HG03135 (cell line): ENCODE measurements at regions not wholly inside any gene's neighbourhood (a gene's known extent, or its start where the extent isn't known, plus 50 kb on each side); places are given as distances from the start of the nearest gene placed in this dataset.
"Not testable (repeated sequence)": the region's sequence is repeated elsewhere in the genome, so short reads cannot be mapped to it uniquely, and the experiment has no call there.

Source experiments
- ATAC-seq: cut with Tn5 transposase; IDR thresholded peaks from one replicate; pipeline ENCODE4 v1.9.1; 2021; ENCODE audit warnings: mild to moderate bottlenecking, moderate library complexity; ENCODE audit not compliant: unreplicated experiment

DNA sequence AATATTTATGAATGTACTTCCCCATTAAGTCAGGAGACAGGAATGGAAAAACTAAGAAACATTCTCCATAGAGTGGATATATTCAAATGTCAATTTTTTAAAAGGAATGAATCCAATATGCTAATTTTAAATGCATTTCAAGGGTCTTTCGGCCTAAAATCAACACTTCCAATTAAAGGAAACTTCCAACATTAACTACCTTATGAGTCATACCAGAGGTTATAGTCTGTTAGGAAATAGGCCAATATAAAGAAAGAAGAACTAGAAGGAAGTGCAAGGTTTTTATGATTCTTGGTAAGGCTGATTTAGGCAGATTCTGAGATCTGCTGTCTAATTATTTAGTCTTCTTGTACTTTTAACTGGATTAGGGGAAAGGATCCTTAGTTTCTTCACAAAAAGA, 260.1 kb upstream of the EDNRA start:
- no peak for ATAC-seq

DNA sequence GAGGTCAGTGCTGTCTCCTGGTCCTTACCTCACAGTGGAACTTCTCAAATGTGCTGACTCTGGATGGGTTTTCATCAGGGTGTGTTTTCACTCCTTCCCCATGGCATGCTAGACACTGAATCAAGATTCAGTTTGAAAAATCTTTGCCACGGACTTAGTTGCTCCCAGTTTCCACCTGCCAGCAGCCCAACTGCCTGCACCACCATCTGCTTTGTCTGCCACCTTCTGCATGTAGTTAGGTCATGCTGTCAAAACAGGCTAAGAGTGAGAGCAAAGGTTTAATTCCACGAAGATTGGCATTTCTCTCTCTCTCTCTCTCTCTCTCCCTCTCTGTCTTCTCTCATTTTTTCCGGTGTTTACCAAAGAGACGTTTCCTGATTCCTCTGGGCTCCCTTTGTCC, 258.0 kb upstream of the EDNRA start:
- ATAC-seq, result no peak

DNA sequence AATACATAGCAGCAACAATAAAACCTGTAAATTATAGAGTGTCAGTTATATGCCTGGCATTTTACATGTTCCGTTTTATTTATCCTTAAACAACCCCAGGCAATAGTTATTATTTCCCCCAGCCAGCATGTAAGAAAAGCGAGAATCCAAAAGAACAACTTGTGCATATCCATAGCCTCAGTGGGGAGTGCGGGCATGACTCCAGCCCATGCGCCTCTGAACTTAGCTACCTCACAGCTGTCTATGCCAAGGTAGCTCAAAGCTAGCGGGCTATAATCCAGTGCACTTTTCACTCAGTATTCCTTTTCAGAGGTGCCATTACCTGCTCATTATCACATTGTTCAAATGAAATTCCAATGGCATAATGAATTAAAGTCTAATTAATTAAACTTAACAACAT, 257.3 kb upstream of the EDNRA start:
- no peak for ATAC-seq

DNA sequence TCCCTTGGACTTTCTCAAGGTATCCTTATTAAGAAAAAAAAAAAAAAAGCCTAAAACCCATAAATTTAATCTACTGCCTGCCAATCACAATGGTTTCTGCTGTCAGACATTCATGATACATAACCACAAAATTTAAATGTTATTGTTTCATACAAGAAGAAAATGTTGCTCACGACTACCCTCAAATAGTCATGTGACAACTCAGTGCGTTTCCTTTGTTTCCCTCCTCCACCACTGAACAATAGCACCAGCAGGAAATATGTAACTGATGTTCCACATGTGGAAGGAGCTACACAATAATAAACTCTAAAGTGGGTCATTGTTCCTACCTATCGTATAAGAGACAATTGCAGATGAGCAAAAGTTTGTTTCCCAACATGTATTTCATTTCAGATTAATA, 244.1 kb upstream of the EDNRA start:
- ATAC-seq, result no peak

DNA sequence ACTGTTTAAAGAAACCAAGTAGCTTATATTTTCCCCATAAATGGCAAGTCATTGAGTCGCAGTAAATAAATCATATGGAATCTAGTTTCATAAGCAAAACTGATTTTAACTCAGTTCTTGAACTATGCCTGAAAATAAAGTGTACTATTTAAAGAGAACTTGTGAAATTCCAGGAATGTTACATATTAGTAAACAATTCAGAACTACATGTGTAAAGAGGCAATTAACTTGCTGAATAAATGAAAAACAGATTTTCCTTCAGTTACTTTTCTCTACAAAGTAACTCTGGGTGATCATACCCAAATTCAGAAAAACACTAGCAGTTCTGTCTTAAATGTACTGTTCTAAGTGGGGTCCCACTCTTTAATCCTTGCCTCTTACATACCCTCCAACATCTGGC, 236.1 kb upstream of the EDNRA start:
- no peak for ATAC-seq

DNA sequence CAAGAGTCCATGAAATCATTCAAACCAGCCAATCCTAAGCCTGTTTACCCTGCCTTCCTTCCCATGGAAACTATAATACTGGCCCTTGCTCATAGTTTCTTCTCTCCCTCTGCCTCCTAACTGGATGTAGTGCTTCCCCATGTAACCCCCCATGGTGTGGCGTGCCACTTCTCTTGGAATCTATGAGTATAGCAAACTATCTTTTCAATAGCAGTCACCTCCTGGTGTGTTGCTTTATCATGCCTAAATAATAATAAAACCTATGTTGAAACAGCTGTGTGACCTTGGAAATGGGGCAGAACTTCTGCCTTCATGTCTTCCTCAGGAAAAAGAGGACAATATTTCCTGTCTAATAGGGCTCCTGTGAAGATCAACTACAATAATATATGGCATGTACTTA, 234.8 kb upstream of the EDNRA start:
- ATAC-seq, result no peak

DNA sequence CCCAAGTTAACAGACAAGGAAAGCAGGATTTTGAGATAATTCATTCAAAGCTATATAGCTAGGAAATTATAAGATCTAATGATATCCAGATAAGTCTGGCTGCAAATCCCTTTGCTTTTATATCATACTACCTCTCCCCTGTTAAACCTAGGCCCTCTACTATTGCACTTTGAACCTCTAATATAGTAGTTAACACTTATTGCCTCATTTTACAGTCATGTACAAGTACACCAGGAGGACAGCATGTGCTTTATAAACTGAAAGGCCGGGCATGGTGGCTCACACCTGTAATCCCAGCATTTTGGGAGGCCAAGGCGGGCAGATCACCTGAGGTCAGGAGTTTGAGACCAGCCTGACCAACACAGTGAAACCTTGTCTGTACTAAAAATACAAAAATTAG, 234.4 kb upstream of the EDNRA start:
- ATAC-seq, result not testable (repeated sequence)

DNA sequence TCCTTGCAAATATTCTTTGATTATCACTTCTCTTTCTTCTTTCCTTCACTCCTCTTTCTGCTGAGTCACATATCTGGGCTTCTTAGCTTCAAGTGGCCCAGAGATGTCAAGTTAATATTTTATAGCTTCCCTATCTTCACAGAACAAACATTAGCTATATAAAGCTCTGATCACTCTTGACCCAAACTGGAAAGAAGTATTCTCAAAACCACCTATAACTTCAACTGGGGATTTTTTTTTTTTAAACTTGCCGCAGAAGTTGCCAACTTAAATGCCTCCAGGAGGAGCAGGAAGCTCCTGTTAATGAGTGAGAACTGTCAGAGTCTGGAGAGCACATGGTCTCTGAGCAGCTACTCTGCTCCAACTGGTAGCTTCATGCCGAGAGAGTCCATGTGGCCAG, 233.3 kb upstream of the EDNRA start:
- no peak for ATAC-seq

DNA sequence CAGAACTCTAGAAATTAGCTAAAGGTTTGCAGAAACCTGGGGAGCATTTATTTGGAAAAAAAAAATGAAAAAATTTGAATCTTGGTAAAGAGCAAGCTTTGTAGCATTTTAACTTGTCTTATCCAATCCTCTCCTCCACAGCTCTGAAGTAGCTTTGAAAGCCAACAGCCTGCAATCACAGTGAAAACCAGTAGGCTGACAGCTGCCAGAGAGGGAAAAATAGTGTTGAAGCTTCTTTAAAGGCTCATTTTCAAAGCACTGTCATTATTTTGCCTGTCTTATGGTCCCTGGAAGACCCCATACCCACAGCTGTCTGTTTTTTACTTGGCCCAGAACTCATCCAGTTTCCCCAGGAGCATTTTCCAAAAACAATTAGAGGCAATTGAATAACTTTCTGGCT, 230.8 kb upstream of the EDNRA start:
- no peak for ATAC-seq

DNA sequence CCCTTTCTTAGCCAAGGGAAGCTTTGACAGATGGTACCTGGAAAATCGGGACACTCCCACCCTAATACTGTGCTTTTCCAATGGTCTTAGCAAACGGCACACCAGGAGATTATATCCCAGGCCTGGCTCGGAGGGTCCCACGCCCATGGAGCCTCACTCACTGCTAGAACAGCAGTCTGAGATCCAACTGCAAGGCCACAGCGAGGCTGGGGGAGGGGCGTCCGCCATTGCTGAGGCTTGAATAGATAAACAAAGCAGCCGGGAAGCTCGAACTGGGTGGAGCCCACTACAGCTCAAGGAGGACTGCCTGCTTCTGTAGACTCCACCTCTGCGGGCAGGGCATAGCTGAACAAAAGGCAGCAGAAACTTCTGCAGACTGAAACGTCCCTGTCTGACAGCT, 225.6 kb upstream of the EDNRA start:
- ATAC-seq, result not testable (repeated sequence)

DNA sequence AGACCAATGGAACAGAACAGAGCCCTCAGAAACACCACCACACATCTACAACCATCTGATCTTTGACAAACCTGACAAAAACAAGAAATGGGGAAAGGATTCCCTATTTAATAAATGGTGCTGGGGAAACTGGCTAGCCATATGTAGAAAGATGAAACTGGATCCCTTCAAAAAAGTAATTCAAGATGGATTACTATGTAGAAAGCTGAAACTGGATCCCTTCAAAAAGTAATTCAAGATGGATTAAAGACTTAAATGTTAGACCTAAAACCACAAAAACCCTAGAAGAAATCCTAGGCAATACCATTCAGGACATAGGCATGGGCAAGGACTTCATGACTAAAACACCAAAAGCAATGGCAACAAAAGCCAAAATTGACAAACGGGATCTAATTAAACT, 221.6 kb upstream of the EDNRA start:
- not testable (repeated sequence) for ATAC-seq

DNA sequence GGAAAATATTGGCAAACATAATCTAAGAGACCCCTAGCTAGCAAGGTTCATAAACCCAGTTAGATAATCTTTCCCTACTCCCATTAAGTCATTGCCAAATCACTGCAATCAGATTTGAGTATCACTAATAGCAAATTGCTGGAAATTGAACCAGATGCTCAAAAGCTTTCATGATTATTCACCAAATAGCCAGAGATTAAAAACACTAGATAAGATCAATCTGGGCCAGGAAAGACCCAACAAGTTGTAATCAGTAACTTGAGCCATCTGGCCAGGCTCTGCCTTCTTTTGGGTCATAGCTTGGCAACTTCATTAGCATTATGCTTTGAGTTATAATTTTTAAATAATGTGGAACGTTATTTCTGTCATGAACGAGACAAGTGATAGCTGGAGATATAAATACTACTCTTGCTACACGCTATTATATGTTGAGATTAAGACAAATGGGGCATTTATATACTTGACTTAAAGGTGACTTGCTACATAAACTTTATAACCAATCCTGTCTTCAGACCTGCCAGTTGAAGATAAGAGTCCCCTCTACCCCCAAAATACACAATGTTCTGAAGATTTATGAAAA, 196.6 kb upstream of the EDNRA start:
- no peak for ATAC-seq

DNA sequence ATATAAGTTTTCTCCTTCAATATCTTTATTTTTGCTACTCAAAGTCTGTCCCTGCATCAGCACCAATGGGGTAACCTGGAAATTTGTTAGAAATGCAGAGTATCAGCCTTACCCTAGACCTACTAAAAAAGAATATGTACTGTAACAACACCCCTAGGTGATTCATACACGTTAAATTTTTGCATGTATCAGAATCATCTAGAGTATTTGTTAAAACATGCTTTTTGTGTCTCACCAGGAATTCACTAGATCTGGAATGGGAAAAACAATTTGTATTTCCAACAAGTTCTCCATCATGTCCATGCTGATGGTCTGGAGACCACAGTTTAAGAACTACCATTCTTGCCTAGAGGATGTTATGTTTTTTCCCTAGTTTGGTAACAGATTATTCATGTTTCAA, 196.0 kb upstream of the EDNRA start:
- no peak for ATAC-seq

DNA sequence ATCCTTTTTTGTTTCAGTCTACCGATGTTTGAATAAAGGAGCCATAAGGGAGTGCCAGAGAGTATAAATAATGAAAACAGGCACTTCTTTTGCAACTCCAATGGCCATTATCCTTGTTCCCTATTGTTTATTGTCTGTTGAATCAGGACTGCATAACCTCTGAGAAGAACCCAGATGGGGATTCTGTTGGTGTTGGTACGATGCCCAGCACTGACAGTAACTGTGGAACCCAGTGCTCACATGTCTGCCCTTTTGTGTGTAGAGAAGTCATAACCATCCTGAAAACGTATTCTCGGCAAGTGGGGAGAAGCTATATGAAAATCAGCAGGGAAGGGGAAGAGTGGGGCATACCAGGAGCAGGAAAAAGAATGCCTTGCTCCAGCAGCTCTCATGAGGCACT, 195.1 kb upstream of the EDNRA start:
- no peak for ATAC-seq

DNA sequence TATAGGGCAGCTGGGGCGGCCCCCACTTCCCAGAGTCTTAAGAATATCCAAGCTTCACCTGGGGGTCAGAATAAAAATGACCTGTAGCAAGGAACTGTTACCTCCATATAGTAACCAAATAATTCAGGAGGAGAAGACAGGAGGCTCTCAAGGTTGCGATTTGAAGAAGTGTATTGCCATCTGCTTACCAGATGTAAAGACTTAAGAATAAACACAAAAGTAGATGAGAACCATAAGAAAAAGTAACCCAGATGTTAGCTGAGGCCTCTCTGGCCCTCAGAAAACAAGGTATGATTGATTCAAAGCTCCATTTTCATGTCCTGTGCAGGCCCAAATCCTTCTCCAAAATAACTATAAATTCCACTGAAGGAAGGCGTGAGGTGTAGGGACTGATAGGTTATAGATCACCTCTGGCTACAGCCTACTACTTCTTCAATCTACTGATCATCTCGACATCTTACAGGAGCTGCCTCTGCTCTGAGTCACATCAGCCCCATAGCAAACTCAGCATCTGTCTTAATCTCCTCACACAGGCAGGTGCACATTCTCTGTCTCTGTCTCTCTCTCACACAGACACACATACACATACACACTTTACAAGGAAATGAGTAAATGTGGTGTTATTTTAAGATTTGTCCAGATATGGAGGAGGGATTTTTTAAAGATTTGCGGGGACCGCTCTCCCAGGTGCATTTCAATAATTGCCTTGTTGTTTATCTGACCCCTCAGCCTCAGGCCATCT, 193.9 kb upstream of the EDNRA start:
- no peak for ATAC-seq

DNA sequence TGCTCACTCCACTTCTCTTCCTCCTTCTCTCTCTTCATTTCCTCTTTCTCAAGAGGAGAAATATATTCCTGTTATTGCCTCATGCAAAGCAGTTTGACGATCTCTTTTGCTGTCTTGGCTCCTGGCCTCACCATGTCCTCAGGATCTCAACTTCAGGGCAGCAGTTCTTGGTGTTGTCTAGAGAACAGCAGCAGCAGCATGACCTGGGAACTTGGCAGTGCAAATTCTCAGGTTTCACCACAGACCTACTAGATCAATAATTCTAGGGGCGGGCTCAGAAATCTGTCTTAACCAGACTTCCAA, 193.4 kb upstream of the EDNRA start:
- no peak for ATAC-seq

DNA sequence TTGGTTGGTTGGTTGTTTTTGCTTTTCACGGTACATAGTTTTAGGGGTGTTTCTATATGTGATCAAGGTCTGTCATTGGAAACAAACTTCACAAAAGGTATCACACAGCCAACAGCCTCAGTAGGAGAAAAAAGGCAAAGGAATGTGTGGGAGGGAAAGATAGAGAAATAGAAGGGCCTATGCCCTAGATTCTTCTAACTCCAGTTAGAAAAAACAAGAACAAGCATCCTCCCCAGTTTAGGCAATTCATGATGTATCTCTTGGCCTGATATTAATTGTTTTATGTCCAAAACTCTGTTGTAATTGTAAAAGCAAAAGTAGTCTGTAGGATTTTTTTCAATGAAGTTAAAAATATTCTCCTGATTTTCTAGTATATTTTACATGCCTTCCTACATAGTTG, 192.4 kb upstream of the EDNRA start:
- ATAC-seq, result no peak

DNA sequence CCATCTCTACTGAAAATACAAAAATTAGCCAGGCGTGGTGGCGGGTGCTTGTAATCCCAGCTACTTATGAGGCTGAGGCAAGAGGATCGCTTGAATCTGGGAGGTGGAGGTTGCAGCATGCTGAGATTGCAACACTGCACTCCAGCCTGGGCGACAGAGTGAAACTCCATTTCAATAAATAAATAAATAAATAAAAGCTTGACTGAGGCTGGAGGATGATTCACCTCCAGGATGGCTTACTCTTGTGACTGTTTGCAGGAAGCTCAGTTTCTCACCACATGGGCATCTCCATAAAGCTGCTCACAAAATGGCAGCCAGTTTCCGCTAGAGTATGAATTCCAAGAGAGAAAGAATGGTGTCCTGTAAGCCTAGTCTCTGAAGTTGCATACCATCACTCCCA, 191.7 kb upstream of the EDNRA start:
- no peak for ATAC-seq

DNA sequence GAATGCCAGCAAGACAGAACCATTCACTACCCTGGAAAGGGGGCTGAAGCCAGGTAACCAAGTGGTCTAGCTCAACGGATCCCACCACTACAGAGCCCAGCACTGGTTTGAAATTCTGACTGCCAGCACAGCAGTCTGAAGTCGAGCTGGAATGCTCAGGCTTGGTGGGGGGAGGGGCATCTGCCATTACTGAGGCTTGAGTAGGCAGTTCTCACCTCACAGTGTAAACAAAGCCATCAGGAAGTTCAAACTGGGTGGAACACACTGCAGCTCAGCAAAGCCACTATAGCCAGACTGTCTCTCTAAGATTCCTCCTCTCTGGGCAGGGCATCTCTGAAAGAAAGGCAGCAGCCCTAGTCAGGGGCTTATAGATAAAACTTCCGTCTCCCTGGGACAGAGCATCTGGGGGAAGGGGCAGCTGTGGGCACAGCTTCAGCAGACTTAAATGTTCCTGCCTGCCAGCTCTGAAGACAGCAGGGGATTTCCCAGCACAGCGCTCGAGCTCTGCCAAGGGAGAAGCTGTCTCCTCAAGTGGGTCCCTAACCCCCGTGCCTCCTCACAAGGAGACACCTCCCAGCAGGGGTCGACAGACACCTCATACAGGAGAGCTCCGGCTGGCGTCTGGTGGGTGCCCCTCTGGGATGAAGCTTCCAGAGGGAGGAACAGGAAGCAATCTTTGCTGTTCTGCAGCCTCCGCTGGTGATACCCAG, 188.1 kb upstream of the EDNRA start:
- ATAC-seq, result not testable (repeated sequence)

DNA sequence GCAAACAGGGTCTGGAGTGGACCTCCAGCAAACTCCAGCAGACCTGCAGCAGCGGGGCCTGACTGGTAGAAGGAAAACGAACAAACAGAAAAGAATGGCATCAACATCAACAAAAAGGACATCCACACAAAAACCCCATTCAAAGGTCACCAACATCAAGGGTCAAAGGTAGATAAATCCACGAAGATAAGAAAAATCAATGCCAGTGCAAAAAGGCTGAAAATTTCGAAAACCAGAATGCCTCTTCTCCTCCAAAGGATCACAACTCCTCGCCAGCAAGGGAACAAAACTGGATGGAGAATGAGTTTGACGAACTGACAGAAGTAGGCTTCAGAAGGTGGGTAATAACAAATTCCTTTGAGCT, 187.6 kb upstream of the EDNRA start:
- ATAC-seq, result not testable (repeated sequence)

DNA sequence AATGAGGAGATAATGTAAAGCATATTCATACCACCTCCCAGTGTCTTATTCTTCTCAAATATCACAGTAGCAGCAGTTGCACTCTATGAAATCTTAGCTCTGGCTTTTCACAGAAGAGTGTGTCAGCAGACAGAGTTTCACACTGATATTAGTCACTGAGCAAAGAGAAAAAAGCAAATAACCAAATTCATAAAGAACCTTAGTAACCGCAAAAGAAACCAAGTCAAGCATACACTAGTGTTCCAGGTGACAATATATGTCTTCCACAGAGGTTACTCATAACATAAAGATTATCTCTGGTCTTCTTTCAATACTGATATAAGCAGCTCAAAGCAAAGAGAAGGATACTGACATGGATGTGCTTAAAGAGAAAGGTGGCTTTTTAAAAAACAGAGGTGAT, 181.7 kb upstream of the EDNRA start:
- ATAC-seq, result no peak

DNA sequence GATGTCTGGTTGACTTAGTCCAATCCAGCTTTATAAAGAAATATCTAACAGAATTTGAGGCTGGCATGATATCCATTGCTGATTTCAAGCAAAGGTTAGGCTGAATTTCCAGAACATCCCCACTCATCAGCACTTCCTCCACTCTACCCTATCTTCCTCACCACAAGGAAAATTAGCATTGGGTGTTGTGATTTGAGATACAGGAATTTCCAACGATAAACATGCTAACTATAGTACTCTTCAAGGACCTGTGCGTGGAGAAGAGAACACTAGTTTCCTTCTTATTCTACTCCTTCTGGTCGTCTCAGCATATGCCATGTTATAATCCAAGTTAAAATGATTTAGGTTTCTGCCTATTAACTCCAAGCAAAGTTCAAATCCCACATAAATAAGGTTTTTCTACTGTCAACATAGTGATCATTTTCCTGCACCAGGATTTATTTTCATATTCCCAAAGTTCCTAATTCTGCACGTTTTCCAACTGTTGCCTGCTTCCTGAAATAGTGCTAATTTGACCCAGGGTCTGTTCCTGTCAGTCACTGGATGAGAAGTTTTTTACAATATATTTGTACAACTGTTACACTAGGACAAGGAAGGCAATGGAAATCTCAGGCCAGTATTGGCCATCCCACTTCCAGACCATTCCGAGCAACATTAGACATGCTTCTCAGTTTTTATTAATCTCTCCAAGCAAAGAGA, 177.6 kb upstream of the EDNRA start:
- ATAC-seq, result no peak
